GM18858 (cell line): ENCODE measurements at regions not wholly inside any gene's neighbourhood (a gene's known extent, or its start where the extent isn't known, plus 50 kb on each side); places are given as distances from the start of the nearest gene placed in this dataset.

ENCODE experiments used
- ATAC-seq: cut with Tn5 transposase; IDR thresholded peaks from one replicate; pipeline ENCODE4 v1.9.1; 2021; ENCODE audit not compliant: unreplicated experiment

GRCh38 chr4:136690360-136690759, 841.9 kb downstream of the PCDH18 start:
- no peak for ATAC-seq

GRCh38 chr4:136687596-136687995, 844.7 kb downstream of the PCDH18 start:
- ATAC-seq: no peak

- ATAC-seq: no peak
Observed at GRCh38 chr4:136687118-136687517, 845.2 kb downstream of the PCDH18 start.

GRCh38 chr4:136680761-136681160, 851.5 kb downstream of the PCDH18 start:
- no peak for ATAC-seq

DNA sequence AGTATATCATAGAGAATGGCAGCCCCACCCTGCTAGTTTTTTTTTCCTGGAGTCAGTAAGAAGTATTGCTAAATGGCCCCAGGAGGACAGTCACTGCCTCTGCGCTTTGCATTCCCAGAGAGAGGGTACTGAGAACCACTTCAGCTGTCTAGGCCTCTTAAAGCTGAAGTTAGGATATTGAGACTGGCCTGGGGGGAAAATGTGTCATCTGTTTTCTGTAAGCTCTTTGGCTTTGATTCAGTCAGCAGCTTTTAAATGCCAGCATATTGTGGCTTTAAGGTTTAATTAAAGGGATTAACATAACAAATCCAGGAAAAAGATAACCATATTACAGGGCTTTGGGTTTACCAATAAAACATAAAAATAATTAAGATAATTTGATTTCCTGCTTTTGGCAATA, 852.0 kb downstream of the PCDH18 start:
- no peak for ATAC-seq

DNA sequence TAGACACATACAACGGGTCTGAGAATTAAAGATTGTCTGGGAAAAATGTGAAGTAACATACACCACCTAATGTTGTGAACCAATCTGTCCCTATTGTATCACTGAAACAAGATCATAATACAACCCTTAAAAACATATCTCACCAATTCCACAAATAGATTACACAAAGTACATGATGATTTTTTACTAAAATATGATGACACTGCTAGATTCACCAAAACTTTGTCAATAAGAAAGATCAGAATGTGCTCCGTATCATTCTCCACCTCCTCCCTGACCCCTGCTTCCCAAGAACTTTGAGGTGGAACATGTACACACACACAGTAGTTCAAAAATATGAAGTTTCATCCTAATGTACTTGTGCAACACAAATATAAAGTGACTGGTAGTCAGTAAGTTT, 862.0 kb downstream of the PCDH18 start:
- ATAC-seq: no peak

- ATAC-seq: no peak
Observed at GRCh38 chr4:136664988-136665387, 867.3 kb downstream of the PCDH18 start.

DNA sequence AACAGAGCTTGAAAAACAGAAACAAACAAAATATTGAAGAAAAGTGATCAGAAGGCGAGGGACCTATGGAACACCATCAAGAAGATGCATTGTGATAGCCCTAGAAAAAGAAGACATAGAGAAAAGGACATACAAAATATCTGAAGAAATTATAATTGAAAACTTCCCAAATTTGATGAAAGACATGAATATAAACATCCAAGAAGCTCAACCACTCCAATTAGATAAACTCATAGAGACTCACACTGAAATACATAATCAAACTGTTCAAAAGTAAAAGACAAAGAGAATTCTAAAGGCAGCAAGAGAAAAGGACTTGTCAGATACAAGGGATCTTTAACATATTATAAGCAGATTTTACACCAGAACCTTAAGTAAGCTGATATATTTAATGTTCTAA, 869.8 kb downstream of the PCDH18 start:
- no peak for ATAC-seq

GRCh38 chr4:136653640-136654406, 878.5 kb downstream of the PCDH18 start:
- no peak for ATAC-seq

GRCh38 chr4:136651932-136652331, 880.4 kb downstream of the PCDH18 start:
- no peak for ATAC-seq

DNA sequence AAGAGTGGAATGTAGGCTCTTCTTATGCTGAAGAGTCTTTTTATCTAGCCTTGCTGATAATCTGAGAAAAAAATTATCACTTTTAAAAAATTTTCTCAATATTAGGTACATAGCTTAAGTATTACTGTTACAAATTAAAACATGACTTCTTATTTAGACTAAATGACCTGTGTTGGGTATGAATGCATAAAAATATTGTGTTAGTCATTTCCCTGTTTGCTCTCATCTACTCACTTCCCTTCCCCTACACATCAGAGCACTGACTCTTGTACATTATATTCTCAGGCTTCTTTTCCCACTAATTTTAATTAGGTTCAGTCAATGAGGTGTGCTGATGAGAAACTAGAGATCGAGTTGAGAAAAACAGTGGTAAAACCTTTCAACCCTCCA, 881.0 kb downstream of the PCDH18 start:
- ATAC-seq: no peak

DNA sequence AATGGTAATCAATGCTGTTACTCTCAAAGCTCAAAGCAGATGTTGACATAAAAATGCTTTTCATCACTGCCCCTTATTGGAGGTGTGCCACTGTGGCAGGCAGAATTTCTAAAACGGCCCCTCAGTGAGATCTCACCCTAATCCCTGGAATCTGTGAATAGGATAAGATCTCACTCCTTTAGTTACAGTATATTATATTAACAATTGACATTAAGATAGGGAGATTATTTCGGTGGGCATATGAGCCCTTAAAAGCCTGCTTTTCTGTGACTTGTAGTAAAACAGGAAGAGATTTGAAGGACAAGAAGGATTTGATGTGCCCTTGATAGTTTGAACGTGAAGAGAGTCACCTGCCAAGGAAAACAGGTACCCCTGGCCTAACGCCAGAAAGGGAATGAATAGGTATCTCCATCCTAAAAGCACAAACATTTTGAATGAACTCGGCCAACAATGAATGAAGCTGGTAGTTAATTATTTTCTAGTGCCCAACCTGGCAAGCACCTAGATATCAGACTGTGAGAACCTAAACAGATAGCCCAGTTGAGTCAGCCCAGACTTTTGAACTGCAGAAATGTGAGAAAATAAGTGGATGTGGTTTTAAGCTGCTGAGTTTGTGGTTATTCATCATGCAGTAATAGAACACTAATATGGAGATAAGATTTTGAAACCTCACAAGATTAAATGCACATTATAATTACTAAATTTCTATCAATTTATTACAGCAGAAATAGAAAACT, 881.6 kb downstream of the PCDH18 start:
- ATAC-seq: peak; percentile 82

DNA sequence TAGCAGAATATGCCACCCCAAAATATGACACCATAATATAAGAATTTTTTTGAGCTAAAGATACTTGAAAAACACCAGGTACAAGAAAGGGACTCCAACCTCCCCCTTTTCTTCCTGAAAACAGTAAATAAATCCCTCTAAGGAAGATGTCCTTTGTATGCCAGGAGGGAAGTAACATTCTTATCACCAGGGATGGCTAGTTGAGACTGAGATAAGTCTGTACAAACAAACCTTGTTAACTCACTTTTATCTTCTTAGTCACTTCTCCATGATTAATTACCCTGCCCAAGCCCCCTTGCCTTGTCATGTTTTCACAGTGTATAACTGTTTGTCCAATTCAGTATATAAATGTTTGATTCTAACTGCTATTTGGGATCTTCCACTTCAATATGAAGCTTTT, 888.0 kb downstream of the PCDH18 start:
- ATAC-seq: no peak

DNA sequence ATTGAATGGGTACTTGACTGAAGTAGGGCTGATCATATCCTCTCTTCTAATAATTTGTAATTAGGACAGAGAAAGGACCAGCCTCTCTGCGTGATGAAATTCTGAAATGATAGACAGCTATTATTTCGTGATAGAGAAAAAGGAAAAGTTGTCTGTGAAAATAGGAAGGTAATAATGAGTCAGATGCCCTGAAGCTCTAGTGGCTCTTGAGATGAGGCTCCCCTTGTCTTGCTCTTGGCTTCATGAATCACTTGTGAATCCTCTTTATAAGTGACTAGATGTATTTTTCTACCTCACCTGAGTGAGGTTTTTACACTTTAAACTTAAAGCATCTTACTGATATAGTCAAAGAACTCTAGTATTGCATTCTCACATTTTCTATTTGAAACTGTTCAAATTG, 888.9 kb downstream of the PCDH18 start:
- no peak for ATAC-seq

DNA sequence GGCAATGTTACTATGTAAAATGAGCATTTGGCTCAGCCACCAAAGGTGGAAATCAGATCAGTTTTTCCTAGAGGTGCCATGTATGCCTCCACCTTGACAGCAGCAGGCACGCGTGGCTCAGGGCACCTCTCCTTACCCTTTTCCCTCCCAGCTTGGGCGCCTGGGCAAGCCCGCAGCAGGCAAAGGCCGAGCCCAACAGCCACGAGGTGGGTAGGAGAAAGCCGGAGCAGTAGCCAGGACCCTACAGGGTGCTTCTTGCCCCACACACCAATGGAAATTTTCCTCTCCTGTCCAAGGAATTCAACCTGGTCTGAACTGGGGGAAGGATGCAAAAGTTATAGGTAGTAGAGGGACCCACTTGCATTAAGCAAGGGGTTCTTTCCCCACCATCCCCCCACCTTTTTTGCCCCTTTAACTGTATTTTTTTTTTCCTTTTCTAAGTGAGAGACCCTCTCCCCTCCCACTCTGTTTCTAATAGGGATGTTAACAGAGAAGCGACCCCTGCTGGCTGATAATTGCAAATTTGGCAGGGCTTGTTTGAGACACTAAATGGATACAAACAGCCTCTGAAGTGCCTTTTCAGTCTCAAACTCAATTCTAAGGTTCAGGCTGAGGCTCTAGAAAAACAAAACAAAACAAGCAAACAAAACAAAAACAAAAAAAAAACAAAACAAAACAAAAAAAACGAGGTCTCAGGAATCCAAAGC, 895.1 kb downstream of the PCDH18 start:
- ATAC-seq: no peak

DNA sequence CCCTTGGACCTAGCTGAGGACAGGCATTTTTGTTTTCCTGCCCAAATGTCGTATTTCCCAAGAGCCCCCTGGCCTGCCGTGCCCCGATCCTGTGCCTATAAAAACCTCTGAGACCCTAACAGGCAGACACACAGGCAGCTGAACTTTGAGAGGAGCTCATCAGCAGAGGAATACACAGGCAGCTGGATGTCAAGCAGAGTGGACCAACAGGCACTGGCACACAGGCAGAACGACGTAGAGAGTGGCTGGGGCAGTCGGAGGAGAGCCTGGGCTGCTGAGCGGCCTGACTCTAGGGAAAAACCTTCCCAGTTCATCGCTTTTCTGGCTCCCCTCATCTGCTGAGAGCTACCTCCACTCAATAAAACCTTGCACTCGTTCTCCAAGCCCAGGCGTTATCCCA, 896.1 kb downstream of the PCDH18 start:
- ATAC-seq: no peak

DNA sequence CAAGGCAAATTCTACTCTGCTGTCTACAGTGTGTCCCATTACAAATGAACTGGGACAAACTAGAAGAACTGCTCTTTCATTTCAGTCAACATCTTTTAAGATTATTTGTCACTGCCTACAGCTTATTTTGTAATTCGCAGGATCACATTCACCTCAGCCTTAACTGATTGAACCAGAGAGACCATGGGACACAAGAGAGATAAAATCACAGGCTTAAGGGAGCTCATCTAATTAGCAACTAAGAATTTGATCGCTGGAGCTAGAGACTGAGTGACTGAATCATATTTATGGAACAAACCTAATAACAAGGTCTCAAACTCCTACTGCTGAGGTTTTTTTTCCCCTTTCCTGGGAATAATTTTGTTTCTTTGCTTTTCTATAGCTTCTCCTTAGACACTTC, 898.2 kb downstream of the PCDH18 start:
- no peak for ATAC-seq

GRCh38 chr4:136599890-136600289, 932.4 kb downstream of the PCDH18 start:
- no peak for ATAC-seq

- ATAC-seq: no peak
Observed at GRCh38 chr4:136590440-136590839, 941.9 kb downstream of the PCDH18 start.

DNA sequence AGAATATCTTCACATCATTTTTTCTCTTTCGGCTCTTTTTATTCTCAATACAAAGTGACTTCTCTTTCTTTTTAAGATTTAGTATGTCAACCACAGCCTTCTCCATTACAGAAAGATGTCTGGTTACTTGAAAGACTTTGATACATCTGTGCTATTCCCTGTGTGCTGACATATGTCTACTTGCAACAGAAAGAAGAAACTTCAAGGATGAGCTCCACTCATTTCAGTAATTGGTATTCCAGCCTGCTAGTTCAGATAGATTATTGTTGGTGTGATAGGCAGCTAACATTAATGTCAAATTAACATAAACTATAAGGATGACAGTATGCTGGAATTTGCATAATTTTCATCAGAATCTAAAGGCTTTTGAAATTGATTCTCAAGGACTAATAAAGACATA, 948.7 kb downstream of the PCDH18 start:
- no peak for ATAC-seq

DNA sequence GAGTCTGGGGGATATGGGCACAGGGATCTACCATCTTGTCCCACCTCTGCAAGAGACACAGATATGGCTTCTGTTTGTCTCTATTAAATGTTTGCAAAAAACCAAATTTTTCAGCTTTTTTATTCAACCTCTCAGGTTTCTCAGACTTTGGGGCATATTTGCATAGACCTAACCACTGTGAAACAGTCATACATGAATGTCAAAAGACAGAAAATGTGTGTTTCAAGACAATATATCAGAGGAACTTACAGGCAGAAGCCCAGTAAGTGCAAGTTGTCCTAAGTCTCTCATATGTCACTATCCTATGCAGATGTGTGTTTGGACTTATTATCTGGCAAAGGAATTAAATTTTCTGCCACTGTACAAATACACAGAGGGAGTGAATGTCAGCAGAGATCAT, 951.2 kb downstream of the PCDH18 start:
- no peak for ATAC-seq

- ATAC-seq: no peak
Observed at GRCh38 chr4:136575146-136575545, 957.1 kb downstream of the PCDH18 start.
